Naive thymus-derived CD8-positive, alpha-beta T cell (primary cell): ENCODE measurements at regions not wholly inside any gene's neighbourhood (a gene's known extent, or its start where the extent isn't known, plus 50 kb on each side); places are given as distances from the start of the nearest gene placed in this dataset.

Experiments used
- ATAC-seq, 2 donors: fragments of 150-1000 bp; cut with Tn5 transposase in 1 of 2; sonication (Bioruptor Pico), chemical (Tn5 transposase) in 1 of 2; 1 replicate in 1 of 2; 2 replicates in 1 of 2; pipeline ENCODE4 v1.10.0; 2021; ENCODE audit warnings: mild to moderate bottlenecking in 2 of 2, moderate library complexity in 2 of 2
- POLR2A ChIA-PET: fragments of 350-600 bp; sonication (Branson Sonifier 250); formaldehyde crosslinking; loops from one replicate; lab custom pipeline; 2021; ENCODE audit warnings: antibody characterized with exemption; lab: Charles Lee
- DNase-seq, 10 donors: peaks; one replicate each; pipeline versions ENCODE4 v3.0.0 to v3.0.0-alpha.2; 2020 to 2022
- H3K27ac Mint-ChIP-seq, 10 donors: one replicate each; pipeline ENCODE4 v1.8.0; 2020 to 2022; ENCODE audit warnings: mild to moderate bottlenecking in 10 of 10, mixed read lengths in 10 of 10, moderate library complexity in 4 of 10, inconsistent platforms in 1 of 10
- H3K27me3 Mint-ChIP-seq, 5 donors: one replicate each; pipeline ENCODE4 v1.8.0; 2021 to 2022; ENCODE audit warnings: mixed read lengths in 5 of 5
- H3K36me3 Mint-ChIP-seq, 3 donors: one replicate each; pipeline ENCODE4 v1.8.0; 2020 to 2022; ENCODE audit warnings: mixed read lengths in 3 of 3, mild to moderate bottlenecking in 2 of 3, inconsistent platforms in 1 of 3
- H3K4me1 Mint-ChIP-seq, 4 donors: one replicate each; pipeline ENCODE4 v1.8.0; 2021 to 2022; ENCODE audit warnings: mixed read lengths in 4 of 4
- H3K4me3 Mint-ChIP-seq, 10 donors: one replicate each; pipeline ENCODE4 v1.8.0; 2020 to 2022; ENCODE audit warnings: mild to moderate bottlenecking in 10 of 10, mixed read lengths in 10 of 10, moderate library complexity in 6 of 10, inconsistent platforms in 1 of 10
- H3K9me3 Mint-ChIP-seq, 9 donors: one replicate each; pipeline ENCODE4 v1.8.0; 2020 to 2022; ENCODE audit warnings: mixed read lengths in 9 of 9, mild to moderate bottlenecking in 3 of 9, inconsistent platforms in 1 of 9, moderate library complexity in 1 of 9

- H3K36me3 Mint-ChIP-seq, result no peaks in the 10 kb centered on the region
- H3K9me3 Mint-ChIP-seq, result no peaks in the 10 kb centered on the region
- DNase-seq, result no peak
- H3K4me1 Mint-ChIP-seq, result no peaks in the 10 kb centered on the region
- POLR2A ChIA-PET, result no interaction called here
- H3K4me3 Mint-ChIP-seq, result no peak overlapping the region
- H3K27ac Mint-ChIP-seq, result no peak overlapping the region
- no peak for ATAC-seq
- H3K27me3 Mint-ChIP-seq, result peaks cover 2 to 14% (median 4%) of the 10 kb centered on the region in 5 donors
Observed at GRCh38 chr10:131404886-131405285, 93.4 kb upstream of the TCERG1L start.

- ATAC-seq (no peak), DNase-seq (no peak)
- Mint-ChIP-seq H3K27ac (no peak overlapping the region), H3K36me3 (no peaks in the 10 kb centered on the region), H3K27me3 (peaks cover 0 to 15% (median 2%) of the 10 kb centered on the region in 5 donors), H3K9me3 (peaks cover 0 to 1% (median 0%) of the 10 kb centered on the region in 9 donors), H3K4me3 (no peak overlapping the region), H3K4me1 (no peaks in the 10 kb centered on the region)
- POLR2A ChIA-PET, result no interaction called here
Observed at GRCh38 chr10:131406676-131407392, 95.3 kb upstream of the TCERG1L start.

- Mint-ChIP-seq H3K27me3 (peaks cover 0 to 3% (median 1%) of the 10 kb centered on the region in 5 donors), H3K9me3 (peaks cover 0 to 9% (median 0%) of the 10 kb centered on the region in 9 donors), H3K36me3 (no peaks in the 10 kb centered on the region), H3K4me1 (peaks cover 0 to 2% (median 0%) of the 10 kb centered on the region in 4 donors), H3K27ac (no peak overlapping the region), H3K4me3 (no peak overlapping the region)
- no peak for ATAC-seq
- no peak for DNase-seq
- POLR2A ChIA-PET, result no interaction called here
Observed at GRCh38 chr10:131418681-131419080, 107.2 kb upstream of the TCERG1L start.

- H3K4me1 Mint-ChIP-seq, result peaks cover 0 to 2% (median 0%) of the 10 kb centered on the region in 4 donors
- no peaks in the 10 kb centered on the region for H3K36me3 Mint-ChIP-seq
- H3K27ac Mint-ChIP-seq, result peak overlapping the region in 1 of 10 donors; percentile 66
- POLR2A ChIA-PET, result no interaction called here
- H3K9me3 Mint-ChIP-seq, result peaks cover 0 to 9% (median 0%) of the 10 kb centered on the region in 9 donors
- H3K4me3 Mint-ChIP-seq, result no peak overlapping the region
- no peak for ATAC-seq
- DNase-seq, result no peak
- peaks cover 0 to 13% (median 3%) of the 10 kb centered on the region in 5 donors for H3K27me3 Mint-ChIP-seq
Observed at GRCh38 chr10:131419797-131420196, 108.3 kb upstream of the TCERG1L start.

GRCh38 chr10:131420867-131421266 is 109.3 kb upstream of the TCERG1L start:
- DNase-seq, result no peak
- H3K27me3 Mint-ChIP-seq, result peaks cover 0 to 24% (median 7%) of the 10 kb centered on the region in 5 donors
- H3K4me3 Mint-ChIP-seq, result no peak overlapping the region
- POLR2A ChIA-PET, result no interaction called here
- peaks cover 0 to 9% (median 0%) of the 10 kb centered on the region in 9 donors for H3K9me3 Mint-ChIP-seq
- H3K27ac Mint-ChIP-seq, result no peak overlapping the region
- peaks cover 0 to 2% (median 0%) of the 10 kb centered on the region in 4 donors for H3K4me1 Mint-ChIP-seq
- ATAC-seq, result no peak
- no peaks in the 10 kb centered on the region for H3K36me3 Mint-ChIP-seq

- H3K9me3 Mint-ChIP-seq, result peaks cover 0 to 9% (median 0%) of the 10 kb centered on the region in 9 donors
- POLR2A ChIA-PET, result no interaction called here
- no peaks in the 10 kb centered on the region for H3K36me3 Mint-ChIP-seq
Observed at GRCh38 chr10:131421381-131421780, 109.9 kb upstream of the TCERG1L start.

GRCh38 chr10:131422731-131423130 is 111.2 kb upstream of the TCERG1L start:
- Mint-ChIP-seq H3K9me3 (peaks cover 0 to 9% (median 0%) of the 10 kb centered on the region in 9 donors), H3K27ac (no peak overlapping the region), H3K4me1 (peaks cover 0 to 2% (median 0%) of the 10 kb centered on the region in 4 donors), H3K36me3 (no peaks in the 10 kb centered on the region), H3K27me3 (peaks cover 0 to 28% (median 10%) of the 10 kb centered on the region in 5 donors), H3K4me3 (no peak overlapping the region)
- no peak for ATAC-seq
- POLR2A ChIA-PET, result no interaction called here
- DNase-seq, result no peak

More at GRCh38 chr10:131421381-131421780, 109.9 kb upstream of the TCERG1L start:
- Mint-ChIP-seq H3K27me3 (peaks cover 0 to 28% (median 7%) of the 10 kb centered on the region in 5 donors), H3K27ac (no peak overlapping the region), H3K4me1 (peaks cover 0 to 2% (median 0%) of the 10 kb centered on the region in 4 donors), H3K4me3 (no peak overlapping the region)
- ATAC-seq (no peak), DNase-seq (no peak)

- DNase-seq (no peak), ATAC-seq (no peak)
- peaks cover 0 to 9% (median 0%) of the 10 kb centered on the region in 9 donors for H3K9me3 Mint-ChIP-seq
- no peak overlapping the region for H3K4me3 Mint-ChIP-seq
- no peaks in the 10 kb centered on the region for H3K36me3 Mint-ChIP-seq
- H3K27me3 Mint-ChIP-seq, result peaks cover 0 to 28% (median 10%) of the 10 kb centered on the region in 5 donors
- peaks cover 0 to 2% (median 0%) of the 10 kb centered on the region in 4 donors for H3K4me1 Mint-ChIP-seq
- H3K27ac Mint-ChIP-seq, result no peak overlapping the region
- POLR2A ChIA-PET, result no interaction called here
Observed at GRCh38 chr10:131424053-131424452, 112.5 kb upstream of the TCERG1L start.

- DNase-seq (no peak), ATAC-seq (no peak)
- Mint-ChIP-seq H3K4me1 (no peaks in the 10 kb centered on the region), H3K27ac (no peak overlapping the region), H3K9me3 (peaks cover 0 to 3% (median 0%) of the 10 kb centered on the region in 9 donors), H3K4me3 (no peak overlapping the region), H3K27me3 (peaks cover 2 to 37% (median 10%) of the 10 kb centered on the region in 5 donors), H3K36me3 (no peaks in the 10 kb centered on the region)
- POLR2A ChIA-PET, result no interaction called here
Observed at GRCh38 chr10:131424836-131425491, 113.4 kb upstream of the TCERG1L start.

- Mint-ChIP-seq H3K4me1 (no peaks in the 10 kb centered on the region), H3K27me3 (peaks cover 5 to 46% (median 10%) of the 10 kb centered on the region in 5 donors), H3K4me3 (no peak overlapping the region), H3K36me3 (no peaks in the 10 kb centered on the region), H3K27ac (no peak overlapping the region), H3K9me3 (no peaks in the 10 kb centered on the region)
- POLR2A ChIA-PET, result no interaction called here
- ATAC-seq (no peak), DNase-seq (no peak)
Observed at GRCh38 chr10:131425752-131426533, 114.4 kb upstream of the TCERG1L start.

GRCh38 chr10:131426534-131426898 is 115.0 kb upstream of the TCERG1L start:
- no peaks in the 10 kb centered on the region for H3K36me3 Mint-ChIP-seq
- H3K27ac Mint-ChIP-seq, result no peak overlapping the region
- H3K9me3 Mint-ChIP-seq, result no peaks in the 10 kb centered on the region
- DNase-seq (no peak), ATAC-seq (no peak)
- H3K4me3 Mint-ChIP-seq, result no peak overlapping the region
- H3K27me3 Mint-ChIP-seq, result peaks cover 5 to 52% (median 10%) of the 10 kb centered on the region in 5 donors
- POLR2A ChIA-PET, result no interaction called here
- no peaks in the 10 kb centered on the region for H3K4me1 Mint-ChIP-seq

- POLR2A ChIA-PET, result no interaction called here
- no peak overlapping the region for H3K27ac Mint-ChIP-seq
- no peaks in the 10 kb centered on the region for H3K9me3 Mint-ChIP-seq
- no peak for DNase-seq
- ATAC-seq, result no peak
- peaks cover 0 to 3% (median 0%) of the 10 kb centered on the region in 4 donors for H3K4me1 Mint-ChIP-seq
- H3K36me3 Mint-ChIP-seq, result no peaks in the 10 kb centered on the region
- peaks cover 5 to 60% (median 10%) of the 10 kb centered on the region in 5 donors for H3K27me3 Mint-ChIP-seq
- no peak overlapping the region for H3K4me3 Mint-ChIP-seq
Observed at GRCh38 chr10:131427281-131427680, 115.8 kb upstream of the TCERG1L start.
